NCI-H1694 treated with DMSO at 0.1 percent for 48 hours (cell line): ENCODE measurements at regions not wholly inside any gene's neighbourhood (a gene's known extent, or its start where the extent isn't known, plus 50 kb on each side); places are given as distances from the start of the nearest gene placed in this dataset.

Experiments
- DNase-seq: peaks from one replicate; lab custom pipeline; 2025; lab: John Stamatoyannopoulos, UW

GRCh38 chr18:45266023-45266422 lies 349.3 kb upstream of the SLC14A2 start:
- DNase-seq: no peak

GRCh38 chr18:45267622-45268021 lies 347.7 kb upstream of the SLC14A2 start:
- DNase-seq: no peak

- DNase-seq: no peak
Observed at GRCh38 chr18:45268583-45268982, 346.7 kb upstream of the SLC14A2 start.

GRCh38 chr18:45270289-45270771 lies 344.9 kb upstream of the SLC14A2 start:
- no peak for DNase-seq

GRCh38 chr18:45274026-45274425 lies 341.2 kb upstream of the SLC14A2 start:
- DNase-seq: no peak

GRCh38 chr18:45275367-45276113 lies 339.7 kb upstream of the SLC14A2 start:
- DNase-seq: peak; percentile 5

- no peak for DNase-seq
Observed at GRCh38 chr18:45276878-45277277, 338.4 kb upstream of the SLC14A2 start.

- no peak for DNase-seq
Observed at GRCh38 chr18:45277908-45278307, 337.4 kb upstream of the SLC14A2 start.

- no peak for DNase-seq
Observed at GRCh38 chr18:45280481-45281276, 334.6 kb upstream of the SLC14A2 start.

GRCh38 chr18:45282101-45282812 lies 333.0 kb upstream of the SLC14A2 start:
- DNase-seq: no peak

GRCh38 chr18:45284174-45284573 lies 331.1 kb upstream of the SLC14A2 start:
- DNase-seq: no peak

GRCh38 chr18:45284851-45285250 lies 330.4 kb upstream of the SLC14A2 start:
- no peak for DNase-seq

GRCh38 chr18:45285251-45285650 lies 330.0 kb upstream of the SLC14A2 start:
- DNase-seq: no peak

- no peak for DNase-seq
Observed at GRCh38 chr18:45286431-45286830, 328.8 kb upstream of the SLC14A2 start.

- DNase-seq: no peak
Observed at GRCh38 chr18:45287531-45287930, 327.7 kb upstream of the SLC14A2 start.

- DNase-seq: no peak
Observed at GRCh38 chr18:45290364-45290763, 324.9 kb upstream of the SLC14A2 start.

GRCh38 chr18:45291621-45292615 lies 323.4 kb upstream of the SLC14A2 start:
- DNase-seq: no peak

GRCh38 chr18:45295388-45295787 lies 319.9 kb upstream of the SLC14A2 start:
- no peak for DNase-seq

GRCh38 chr18:45298986-45299385 lies 316.3 kb upstream of the SLC14A2 start:
- no peak for DNase-seq

GRCh38 chr18:45303026-45303425 lies 312.2 kb upstream of the SLC14A2 start:
- no peak for DNase-seq

GRCh38 chr18:45304558-45304957 lies 310.7 kb upstream of the SLC14A2 start:
- DNase-seq: no peak
